Activated naive CD8-positive, alpha-beta T cell treated with anti-CD3 and anti-CD28 coated beads, Interleukin-2, amount 10 ng/mL, durations not matched to agents 7 days and 5 days (primary cell): ENCODE measurements at regions not wholly inside any gene's neighbourhood (a gene's known extent, or its start where the extent isn't known, plus 50 kb on each side); places are given as distances from the start of the nearest gene placed in this dataset.

Experiments
- ATAC-seq: fragments of 150-1000 bp; cut with Tn5 transposase; one replicate; pipeline ENCODE4 v1.10.0; 2021; ENCODE audit warnings: low read depth, moderate library complexity
- POLR2A ChIA-PET: fragments of 350-600 bp; sonication (Branson Sonifier 250); formaldehyde crosslinking; loops from one replicate; lab custom pipeline; 2021; ENCODE audit warnings: antibody characterized with exemption; lab: Charles Lee
- DNase-seq: peaks from one replicate; pipeline ENCODE4 v3.0.0; 2021
- H3K27ac Mint-ChIP-seq: one replicate; pipeline ENCODE4 v1.8.0; 2022; ENCODE audit warnings: mild to moderate bottlenecking, mixed read lengths
- H3K27me3 Mint-ChIP-seq: one replicate; pipeline ENCODE4 v1.8.0; 2022; ENCODE audit warnings: mild to moderate bottlenecking, moderate library complexity, mixed read lengths
- H3K36me3 Mint-ChIP-seq: one replicate; pipeline ENCODE4 v1.8.0; 2021; ENCODE audit warnings: mild to moderate bottlenecking, mixed read lengths
- H3K4me1 Mint-ChIP-seq: one replicate; pipeline ENCODE4 v1.8.0; 2021; ENCODE audit warnings: mixed read lengths
- H3K4me3 Mint-ChIP-seq: one replicate; pipeline ENCODE4 v1.8.0; 2022; ENCODE audit warnings: mild to moderate bottlenecking, moderate library complexity, mixed read lengths
- H3K9me3 Mint-ChIP-seq: one replicate; pipeline ENCODE4 v1.8.0; 2021; ENCODE audit warnings: mixed read lengths

- DNase-seq, result no peak
- no peak overlapping the region for H3K4me3 Mint-ChIP-seq
- POLR2A ChIA-PET, result no interaction called here
- no peak overlapping the region for H3K27ac Mint-ChIP-seq
- peaks cover 7% of the 10 kb centered on the region for H3K27me3 Mint-ChIP-seq
- H3K4me1 Mint-ChIP-seq, result no peaks in the 10 kb centered on the region
- H3K36me3 Mint-ChIP-seq, result no peaks in the 10 kb centered on the region
- H3K9me3 Mint-ChIP-seq, result no peaks in the 10 kb centered on the region
- ATAC-seq, result no peak
Observed at GRCh38 chr10:44792119-44792775, 118.9 kb upstream of the TMEM72 start.

DNA sequence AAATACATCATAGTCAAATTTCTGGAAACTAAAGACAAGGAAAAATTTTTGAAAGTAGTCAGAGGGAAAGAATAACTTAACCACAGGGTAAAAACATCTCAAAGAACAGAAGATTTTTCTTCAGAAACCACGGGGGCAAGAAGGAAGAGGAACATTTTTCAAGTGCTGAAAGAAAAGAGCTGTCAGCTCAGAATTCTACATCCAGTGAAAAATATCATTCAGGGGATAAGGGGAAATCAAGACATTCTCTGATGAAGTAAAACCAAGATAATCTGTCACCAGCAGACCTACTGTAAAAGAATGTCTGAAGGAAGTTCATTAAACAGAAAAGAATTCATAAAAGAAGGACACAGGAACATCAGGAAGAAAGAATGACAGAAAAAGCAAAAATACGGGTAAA lies 111.2 kb upstream of the TMEM72 start:
- Mint-ChIP-seq H3K4me1 (no peaks in the 10 kb centered on the region), H3K27me3 (peaks cover 23% of the 10 kb centered on the region), H3K4me3 (no peak overlapping the region), H3K9me3 (no peaks in the 10 kb centered on the region), H3K27ac (no peak overlapping the region), H3K36me3 (no peaks in the 10 kb centered on the region)
- no peak for DNase-seq
- ATAC-seq, result no peak
- POLR2A ChIA-PET, result no interaction called here

DNA sequence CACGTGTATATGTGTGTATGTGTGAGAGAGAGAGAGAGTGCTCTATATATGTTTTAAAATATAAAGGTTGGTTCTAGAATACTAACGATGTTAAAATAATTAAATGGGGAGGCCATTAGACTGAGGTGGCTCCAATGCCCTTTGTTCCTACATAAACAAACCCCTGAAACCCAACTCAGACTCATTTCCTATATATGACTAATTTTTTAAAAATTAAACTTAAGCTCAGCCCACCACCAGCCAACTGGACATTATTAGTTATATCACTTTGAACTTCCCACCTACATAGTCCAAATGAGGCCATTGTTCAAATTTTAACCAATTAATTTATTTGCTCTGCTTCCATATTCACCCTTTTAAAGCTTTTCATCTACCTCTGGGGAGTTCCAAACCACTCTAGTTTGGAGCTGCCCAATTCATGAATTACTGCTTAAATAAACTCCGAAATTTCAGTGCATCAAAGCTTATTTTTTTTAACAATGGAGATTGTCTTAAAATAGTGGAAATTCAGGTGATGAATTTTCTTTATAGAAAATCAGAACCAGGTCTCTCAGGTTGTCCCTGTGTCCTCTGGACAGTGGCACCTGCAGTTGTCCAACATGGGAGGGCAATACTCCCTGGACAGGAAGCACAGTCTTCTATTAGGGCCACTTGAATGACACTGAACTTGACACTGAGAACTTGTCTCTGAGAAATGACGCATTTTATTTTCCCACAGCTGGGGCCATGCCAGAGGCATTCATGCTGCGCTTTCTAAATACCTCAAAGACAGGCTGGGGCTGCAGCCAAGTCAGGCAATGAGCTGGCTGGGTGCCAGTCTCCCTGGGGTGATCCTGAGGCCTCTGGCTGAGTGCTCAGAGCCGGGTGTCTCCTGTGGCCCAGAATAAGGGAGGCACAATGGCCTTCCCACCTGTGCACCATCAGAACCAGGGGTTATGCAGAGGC lies 109.5 kb upstream of the TMEM72 start:
- no peaks in the 10 kb centered on the region for H3K9me3 Mint-ChIP-seq
- peaks cover 18% of the 10 kb centered on the region for H3K27me3 Mint-ChIP-seq
- ATAC-seq (no peak), DNase-seq (no peak)
- H3K36me3 Mint-ChIP-seq, result no peaks in the 10 kb centered on the region
- no peak overlapping the region for H3K27ac Mint-ChIP-seq
- H3K4me3 Mint-ChIP-seq, result no peak overlapping the region
- POLR2A ChIA-PET, result no interaction called here
- no peaks in the 10 kb centered on the region for H3K4me1 Mint-ChIP-seq

- DNase-seq (no peak), ATAC-seq (no peak)
- Mint-ChIP-seq H3K36me3 (no peaks in the 10 kb centered on the region), H3K4me1 (no peaks in the 10 kb centered on the region), H3K27ac (no peak overlapping the region), H3K27me3 (peaks cover 15% of the 10 kb centered on the region), H3K9me3 (no peaks in the 10 kb centered on the region), H3K4me3 (no peak overlapping the region)
- POLR2A ChIA-PET, result no interaction called here
Observed at GRCh38 chr10:44803862-44804261, 107.3 kb upstream of the TMEM72 start.

DNA sequence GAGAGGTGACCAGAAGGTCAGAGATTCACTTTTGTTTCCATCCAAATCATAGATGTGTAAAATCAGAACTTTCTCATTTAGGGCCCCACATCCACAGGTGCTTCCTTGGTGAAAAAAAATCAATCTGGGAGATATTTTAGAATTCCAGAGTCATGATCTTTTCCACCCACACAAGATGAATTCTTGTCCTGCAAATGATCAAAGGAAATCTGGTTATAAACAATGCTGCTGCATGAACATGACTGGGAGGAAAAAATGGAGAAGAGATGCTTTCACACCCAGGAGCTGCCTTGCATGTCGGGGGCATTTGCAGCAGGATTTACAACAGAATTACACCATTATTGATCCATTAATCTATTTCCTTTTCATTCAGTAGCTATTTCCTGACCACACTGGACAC lies 106.5 kb upstream of the TMEM72 start:
- H3K27me3 Mint-ChIP-seq, result peaks cover 10% of the 10 kb centered on the region
- ATAC-seq (no peak), DNase-seq (no peak)
- peaks cover 2% of the 10 kb centered on the region for H3K9me3 Mint-ChIP-seq
- H3K4me1 Mint-ChIP-seq, result no peaks in the 10 kb centered on the region
- no peak overlapping the region for H3K4me3 Mint-ChIP-seq
- no peaks in the 10 kb centered on the region for H3K36me3 Mint-ChIP-seq
- H3K27ac Mint-ChIP-seq, result no peak overlapping the region
- POLR2A ChIA-PET, result no interaction called here

DNA sequence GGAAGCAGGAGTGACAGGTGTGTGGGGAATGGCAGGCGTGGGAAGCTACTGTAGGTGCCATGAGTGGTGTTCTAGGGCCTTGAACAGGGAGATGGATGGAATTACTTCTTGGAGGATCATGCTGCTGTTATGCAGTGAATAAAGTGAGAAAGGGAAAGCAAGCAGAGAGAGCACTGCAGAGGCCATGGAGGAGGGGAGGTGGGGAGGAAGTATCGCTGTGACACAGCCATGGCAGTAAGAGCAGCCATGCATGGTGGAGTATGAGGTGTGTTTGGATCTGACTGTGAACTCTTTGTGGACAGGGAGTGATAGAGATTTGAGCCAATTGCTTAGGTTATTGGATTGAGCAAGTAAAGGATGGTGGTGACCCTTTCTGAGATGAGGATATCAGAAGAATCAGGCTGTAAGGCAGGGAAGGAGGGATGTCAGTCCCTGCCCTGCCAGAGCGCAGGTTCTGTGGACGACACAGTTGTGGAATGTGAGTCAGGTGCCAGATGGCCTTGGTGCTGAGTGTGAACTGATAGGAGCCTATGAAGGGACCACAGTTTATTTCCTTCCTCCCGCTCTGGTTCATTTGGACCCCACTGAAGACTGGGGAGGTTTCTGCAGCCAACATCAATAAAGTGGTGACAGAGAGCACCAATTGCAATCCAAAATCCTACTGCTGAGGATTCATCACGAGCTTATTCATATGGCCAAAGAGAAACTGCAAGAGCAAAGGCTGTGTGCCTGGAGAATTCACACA lies 105.5 kb upstream of the TMEM72 start:
- POLR2A ChIA-PET, result no interaction called here
- H3K4me3 Mint-ChIP-seq, result no peak overlapping the region
- peaks cover 3% of the 10 kb centered on the region for H3K27me3 Mint-ChIP-seq
- H3K36me3 Mint-ChIP-seq, result no peaks in the 10 kb centered on the region
- DNase-seq, result no peak
- ATAC-seq, result no peak
- H3K4me1 Mint-ChIP-seq, result no peaks in the 10 kb centered on the region
- H3K9me3 Mint-ChIP-seq, result peaks cover 2% of the 10 kb centered on the region
- H3K27ac Mint-ChIP-seq, result no peak overlapping the region

DNA sequence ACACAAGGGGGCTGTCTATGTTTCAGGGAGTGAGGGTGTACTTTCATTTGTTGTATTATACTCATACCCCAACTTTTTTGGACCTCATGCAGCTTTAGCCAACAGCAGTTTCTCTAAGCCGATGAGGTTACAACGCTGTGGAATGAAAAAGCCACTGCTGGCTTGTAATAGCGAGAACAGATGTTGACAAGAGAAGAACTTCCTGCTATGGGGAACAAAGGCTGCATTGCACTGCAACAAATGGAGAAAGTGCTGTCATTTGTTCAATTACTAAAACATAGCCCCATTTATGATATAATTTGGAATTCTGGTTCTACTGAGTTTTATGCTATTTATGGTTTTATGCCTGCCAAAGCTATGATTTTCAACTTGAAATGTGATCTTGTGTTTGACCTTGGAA lies 104.2 kb upstream of the TMEM72 start:
- no peaks in the 10 kb centered on the region for H3K4me1 Mint-ChIP-seq
- H3K36me3 Mint-ChIP-seq, result no peaks in the 10 kb centered on the region
- DNase-seq (no peak), ATAC-seq (no peak)
- peaks cover 3% of the 10 kb centered on the region for H3K27me3 Mint-ChIP-seq
- no peak overlapping the region for H3K4me3 Mint-ChIP-seq
- POLR2A ChIA-PET, result no interaction called here
- H3K27ac Mint-ChIP-seq, result no peak overlapping the region
- H3K9me3 Mint-ChIP-seq, result peaks cover 2% of the 10 kb centered on the region

- Mint-ChIP-seq H3K4me3 (no peak overlapping the region), H3K27ac (no peak overlapping the region), H3K9me3 (peaks cover 2% of the 10 kb centered on the region), H3K27me3 (no peaks in the 10 kb centered on the region), H3K4me1 (no peaks in the 10 kb centered on the region), H3K36me3 (no peaks in the 10 kb centered on the region)
- ATAC-seq (no peak), DNase-seq (no peak)
- POLR2A ChIA-PET, result no interaction called here
Observed at GRCh38 chr10:44807451-44807850, 103.7 kb upstream of the TMEM72 start.

- Mint-ChIP-seq H3K4me3 (no peak overlapping the region), H3K36me3 (no peaks in the 10 kb centered on the region), H3K4me1 (no peaks in the 10 kb centered on the region), H3K27me3 (no peaks in the 10 kb centered on the region), H3K9me3 (peaks cover 2% of the 10 kb centered on the region), H3K27ac (no peak overlapping the region)
- DNase-seq (no peak), ATAC-seq (no peak)
- POLR2A ChIA-PET, result no interaction called here
Observed at GRCh38 chr10:44809647-44810046, 101.5 kb upstream of the TMEM72 start.

DNA sequence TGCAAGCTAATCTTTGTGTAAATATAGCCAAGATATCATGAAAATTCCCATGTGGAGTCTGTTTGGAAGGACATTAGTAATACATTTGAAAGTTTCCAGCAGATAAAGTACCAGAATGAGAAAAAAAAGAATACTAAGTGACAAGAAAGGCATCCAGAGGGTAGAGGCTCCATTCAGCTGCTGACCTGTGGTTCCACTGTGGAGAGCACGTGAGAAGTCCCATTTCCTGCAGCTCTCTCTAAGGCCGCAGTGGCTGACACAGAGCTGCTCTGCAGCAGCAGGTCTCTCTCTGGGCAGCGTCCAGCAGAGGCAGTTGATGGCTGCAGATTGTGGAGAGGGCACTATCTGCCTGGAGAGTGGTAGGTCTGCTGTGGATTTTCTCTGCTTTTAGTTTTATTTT lies 100.1 kb upstream of the TMEM72 start:
- H3K27ac Mint-ChIP-seq, result no peak overlapping the region
- POLR2A ChIA-PET, result no interaction called here
- peaks cover 1% of the 10 kb centered on the region for H3K36me3 Mint-ChIP-seq
- no peak for DNase-seq
- no peak overlapping the region for H3K4me3 Mint-ChIP-seq
- no peaks in the 10 kb centered on the region for H3K4me1 Mint-ChIP-seq
- H3K9me3 Mint-ChIP-seq, result peaks cover 2% of the 10 kb centered on the region
- H3K27me3 Mint-ChIP-seq, result peaks cover 2% of the 10 kb centered on the region
- no peak for ATAC-seq

DNA sequence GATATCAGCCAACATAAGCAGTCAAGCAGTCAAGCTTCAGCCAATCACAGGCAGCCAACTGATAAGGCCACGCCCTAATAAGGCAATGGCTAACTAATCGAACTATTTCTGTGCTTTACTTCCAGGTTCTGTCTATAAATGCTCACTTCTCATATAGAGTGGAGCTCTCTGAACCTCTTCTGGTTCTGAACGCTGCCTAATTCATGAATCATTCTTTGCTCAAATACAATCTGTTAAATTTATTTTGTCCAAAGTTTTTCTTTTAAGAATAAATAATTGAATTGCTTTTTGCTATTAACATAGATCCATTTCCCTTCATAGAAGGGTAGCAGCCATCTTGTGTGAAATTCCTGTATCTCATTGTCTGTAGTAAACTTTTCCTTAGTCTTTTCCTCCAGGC lies 97.9 kb upstream of the TMEM72 start:
- Mint-ChIP-seq H3K27ac (no peak overlapping the region), H3K4me3 (no peak overlapping the region), H3K27me3 (peaks cover 4% of the 10 kb centered on the region), H3K9me3 (peaks cover 2% of the 10 kb centered on the region), H3K36me3 (peaks cover 1% of the 10 kb centered on the region), H3K4me1 (no peaks in the 10 kb centered on the region)
- no peak for DNase-seq
- ATAC-seq, result no peak
- POLR2A ChIA-PET, result no interaction called here

GRCh38 chr10:44814929-44815328 lies 96.2 kb upstream of the TMEM72 start:
- DNase-seq, result no peak
- no peak for ATAC-seq
- H3K4me1 Mint-ChIP-seq, result no peaks in the 10 kb centered on the region
- peaks cover 4% of the 10 kb centered on the region for H3K27me3 Mint-ChIP-seq
- no peaks in the 10 kb centered on the region for H3K9me3 Mint-ChIP-seq
- peaks cover 1% of the 10 kb centered on the region for H3K36me3 Mint-ChIP-seq
- no peak overlapping the region for H3K4me3 Mint-ChIP-seq
- no peak overlapping the region for H3K27ac Mint-ChIP-seq
- POLR2A ChIA-PET, result no interaction called here

- ATAC-seq, result no peak
- POLR2A ChIA-PET, result no interaction called here
- H3K27ac Mint-ChIP-seq, result no peak overlapping the region
- H3K36me3 Mint-ChIP-seq, result peaks cover 1% of the 10 kb centered on the region
- DNase-seq, result no peak
- H3K9me3 Mint-ChIP-seq, result no peaks in the 10 kb centered on the region
- no peaks in the 10 kb centered on the region for H3K4me1 Mint-ChIP-seq
- H3K4me3 Mint-ChIP-seq, result no peak overlapping the region
- peaks cover 4% of the 10 kb centered on the region for H3K27me3 Mint-ChIP-seq
Observed at GRCh38 chr10:44818041-44818649, 93.0 kb upstream of the TMEM72 start.
